ENCODE measurements at regions not wholly inside any gene's neighbourhood (a gene's known extent, or its start where the extent isn't known, plus 50 kb on each side); places are given as distances from the start of the nearest gene placed in this dataset.

GRCh38 chr3:80688814-80689213 lies 921.0 kb upstream of the ROBO1 start:
- TF ChIP-seq POLR2A (IDR thresholded peaks at IDR 0.05) (no peak), CTCF (IDR thresholded peaks at IDR 0.05) (no peak)
